IMR-90 (cell line): ENCODE measurements at regions not wholly inside any gene's neighbourhood (a gene's known extent, or its start where the extent isn't known, plus 50 kb on each side); places are given as distances from the start of the nearest gene placed in this dataset.

Experiments
- ATAC-seq: fragments of 200-7000 bp; cut with Tn5 transposase; 2 replicates; pipeline ENCODE4 v1.9.1; 2020; ENCODE audit warnings: low read depth, mild to moderate bottlenecking, moderate library complexity
- BruUV-seq: library from RNA; stranded (reverse); fragments of 400-500 nt; replicated peaks from 2 replicates; lab custom pipeline; 2021; lab: Mats Ljungman, UMichigan
- CTCF ChIA-PET: fragments of 300-600 bp; formaldehyde crosslinking; extraction: SDS; loops from one replicate; lab custom pipeline; 2021; ENCODE audit warnings: antibody characterized with exemption; lab: Yijun Ruan, JAX
- POLR2A ChIA-PET: fragments of 300-600 bp; sonication (Branson Sonifier 250); formaldehyde crosslinking; loops from one replicate; lab custom pipeline; 2022; ENCODE audit warnings: antibody characterized with exemption; ENCODE audit not compliant: unreplicated experiment; lab: Charles Lee
- DNase-seq: peaks from one replicate; pipeline ENCODE4 v3.0.0; 2013
- H2AFZ ChIP-seq: replicated peaks from 2 replicates; pipeline ENCODE3; 2013; ENCODE audit warnings: low read length, mild to moderate bottlenecking; ENCODE audit not compliant: poor library complexity
- H2AK5ac ChIP-seq: 2 replicates; pipeline ENCODE4 v1.6.1; 2013; ENCODE audit warnings: low read depth, low read length, inconsistent platforms
- H2AK9ac ChIP-seq: replicated peaks from 2 replicates; pipeline ENCODE3; 2013; ENCODE audit warnings: mild to moderate bottlenecking, low read depth, low read length, moderate library complexity; ENCODE audit not compliant: poor library complexity
- H2BK120ac ChIP-seq: 2 replicates; pipeline ENCODE4 v1.6.1; 2013; ENCODE audit warnings: low read depth, low read length, inconsistent platforms
- H2BK15ac ChIP-seq: 3 replicates; pipeline ENCODE4 v1.6.1; 2013; ENCODE audit warnings: low read depth, low read length, inconsistent platforms
- H2BK20ac ChIP-seq: 2 replicates; pipeline ENCODE4 v1.6.1; 2013; ENCODE audit warnings: low read depth, mild to moderate bottlenecking, inconsistent platforms, low read length, moderate library complexity
- H2BK5ac ChIP-seq: 2 replicates; pipeline ENCODE4 v1.6.1; 2013; ENCODE audit warnings: mild to moderate bottlenecking, low read depth, low read length, inconsistent platforms; ENCODE audit not compliant: poor library complexity, severe bottlenecking
- H3K14ac ChIP-seq: replicated peaks from 2 replicates; pipeline ENCODE4 v1.6.1; 2013; ENCODE audit warnings: low read depth, low read length, inconsistent platforms
- H3K18ac ChIP-seq: 2 replicates; pipeline ENCODE4 v1.6.1; 2013; ENCODE audit warnings: low read depth, low read length, control low read depth
- H3K23ac ChIP-seq: 2 replicates; pipeline ENCODE4 v1.6.1; 2013; ENCODE audit warnings: low read depth, low read length, inconsistent platforms
- H3K27ac ChIP-seq: 2 replicates; pipeline ENCODE4 v1.5.1; 2013; ENCODE audit warnings: mild to moderate bottlenecking, control low read depth, low read length; ENCODE audit not compliant: insufficient read depth
- H3K27me3 ChIP-seq: 2 replicates; pipeline ENCODE4 v1.6.1; 2013; ENCODE audit warnings: low read length; ENCODE audit not compliant: control insufficient read depth, insufficient read depth
- H3K36me3 ChIP-seq: 2 replicates; pipeline ENCODE4 v1.6.1; 2013; ENCODE audit warnings: low read length, mixed read lengths; ENCODE audit not compliant: control insufficient read depth, insufficient read depth
- H3K4ac ChIP-seq: 2 replicates; pipeline ENCODE4 v1.6.1; 2013; ENCODE audit warnings: low read depth, low read length, inconsistent platforms
- H3K4me1 ChIP-seq: 2 replicates; pipeline ENCODE4 v1.6.1; 2013; ENCODE audit warnings: low read length, mixed read lengths; ENCODE audit not compliant: control insufficient read depth, insufficient read depth
- H3K4me2 ChIP-seq: 2 replicates; pipeline ENCODE4 v1.6.1; 2013; ENCODE audit warnings: low read depth, mild to moderate bottlenecking, control low read depth, low read length, moderate library complexity
- H3K4me3 ChIP-seq: 2 replicates; pipeline ENCODE4 v1.5.1; 2013; ENCODE audit warnings: low read depth, mild to moderate bottlenecking, control low read depth, low read length, moderate library complexity; ENCODE audit not compliant: insufficient read depth
- H3K56ac ChIP-seq: 2 replicates; pipeline ENCODE4 v1.6.1; 2013; ENCODE audit warnings: low read length, inconsistent platforms; ENCODE audit not compliant: insufficient read depth; ENCODE audit errors: extremely low read depth
- H3K79me1 ChIP-seq, 2 experiments: 2 replicates each; pipeline ENCODE4 v1.6.1; 2013; ENCODE audit warnings: low read length in 2 of 2, inconsistent platforms in 1 of 2, low read depth in 1 of 2
- H3K9ac ChIP-seq: 2 replicates; pipeline ENCODE4 v1.6.1; 2013; ENCODE audit warnings: low read depth, low read length, control low read depth
- H3K9me1 ChIP-seq: 2 replicates; pipeline ENCODE4 v1.6.1; 2013; ENCODE audit warnings: low read length, inconsistent platforms; ENCODE audit not compliant: insufficient read depth
- H3K9me3 ChIP-seq: 2 replicates; pipeline ENCODE4 v1.6.1; 2013; ENCODE audit warnings: low read length; ENCODE audit not compliant: control insufficient read depth, insufficient read depth
- H4K20me1 ChIP-seq: 2 replicates; pipeline ENCODE4 v1.6.1; 2013; ENCODE audit warnings: low read length, inconsistent platforms; ENCODE audit not compliant: insufficient read depth
- H4K5ac ChIP-seq: 2 replicates; pipeline ENCODE4 v1.6.1; 2013; ENCODE audit warnings: mild to moderate bottlenecking, low read depth, low read length, control low read depth
- H4K8ac ChIP-seq, 2 experiments: 2 replicates each; pipeline ENCODE4 v1.6.1; 2013; ENCODE audit warnings: low read depth in 2 of 2, low read length in 2 of 2, control low read depth in 1 of 2, inconsistent platforms in 1 of 2
- H4K91ac ChIP-seq: 2 replicates; pipeline ENCODE4 v1.6.1; 2013; ENCODE audit warnings: low read depth, low read length, inconsistent platforms; ENCODE audit not compliant: insufficient read depth
- BHLHE40 ChIP-seq: fragments of 150-350 bp; IDR thresholded peaks from 2 replicates; pipeline ENCODE4 v1.6.1; 2016; ENCODE audit warnings: mild to moderate bottlenecking, low read depth, low read length
- CEBPB ChIP-seq: IDR thresholded peaks from 2 replicates; pipeline ENCODE4 v1.6.1; 2012; ENCODE audit warnings: low read depth, low read length, improper control_type of control experiment
- CHD1 ChIP-seq: IDR thresholded peaks from 2 replicates; pipeline ENCODE4 v1.6.1; 2012; ENCODE audit warnings: low read depth, low read length, improper control_type of control experiment
- CTCF ChIP-seq: conservative IDR thresholded peaks from 2 replicates; pipeline ENCODE4 v1.5.1; 2012; ENCODE audit warnings: mild to moderate bottlenecking, low read depth, low read length, improper control_type of control experiment
- ELK1 ChIP-seq: fragments of 150-350 bp; IDR thresholded peaks from 2 replicates; pipeline ENCODE4 v1.6.1; 2016; ENCODE audit warnings: low read depth, mild to moderate bottlenecking, low read length, moderate library complexity, borderline replicate concordance
- FOS ChIP-seq: fragments of 150-350 bp; IDR thresholded peaks from 2 replicates; pipeline ENCODE4 v1.6.1; 2016; ENCODE audit warnings: low read depth, low read length
- MAFK ChIP-seq: IDR thresholded peaks from 2 replicates; pipeline ENCODE4 v1.6.1; 2012; ENCODE audit warnings: low read depth, low read length, improper control_type of control experiment
- MAZ ChIP-seq: IDR thresholded peaks from 2 replicates; pipeline ENCODE4 v1.6.1; 2012; ENCODE audit warnings: low read depth, mild to moderate bottlenecking, low read length, improper control_type of control experiment, moderate library complexity, borderline replicate concordance
- NFE2L2 ChIP-seq: fragments of 150-350 bp; IDR thresholded peaks from 2 replicates; pipeline ENCODE4 v1.6.1; 2016; ENCODE audit warnings: low read depth, mild to moderate bottlenecking, low read length
- POLR2A ChIP-seq: IDR thresholded peaks from 2 replicates; pipeline ENCODE4 v1.6.1; 2012; ENCODE audit warnings: mild to moderate bottlenecking, low read depth, low read length
- RAD21 ChIP-seq: IDR thresholded peaks from 2 replicates; pipeline ENCODE4 v1.6.1; 2012; ENCODE audit warnings: low read length, improper control_type of control experiment
- RCOR1 ChIP-seq: IDR thresholded peaks from 2 replicates; pipeline ENCODE4 v1.6.1; 2012; ENCODE audit warnings: mild to moderate bottlenecking, low read length, improper control_type of control experiment; ENCODE audit not compliant: insufficient replicate concordance
- RFX5 ChIP-seq: IDR thresholded peaks from 2 replicates; pipeline ENCODE4 v1.8.0; 2012; ENCODE audit warnings: low read depth, mild to moderate bottlenecking, low read length, moderate library complexity
- SMC3 ChIP-seq: fragments of 150-350 bp; IDR thresholded peaks from 2 replicates; pipeline ENCODE4 v1.6.1; 2016; ENCODE audit warnings: low read depth, mild to moderate bottlenecking, antibody characterized with exemption, low read length, moderate library complexity
- USF2 ChIP-seq: fragments of 150-350 bp; IDR thresholded peaks from 2 replicates; pipeline ENCODE4 v1.6.1; 2017; ENCODE audit warnings: mild to moderate bottlenecking, antibody characterized with exemption, low read length, low read depth
- WGBS, 2 experiments: methylation state at CpG; one replicate each; pipeline versions ENCODE4 v1.1.5 to v1.1.7; 2013; ENCODE audit warnings: missing lambda C conversion rate in 2 of 2; ENCODE audit not compliant: insufficient read length in 1 of 2; ENCODE audit errors: extremely low coverage in 2 of 2; 5-methylcytosine and 5-hydroxymethylcytosine counted together
- dilution Hi-C: fragments of 300-500 bp; cut with HindIII; formaldehyde crosslinking; loops from one replicate; pipeline ENCODE4 v1.14.3; 2018; ENCODE audit warnings: low sequenced_read_pairs; ENCODE audit not compliant: unreplicated experiment
- in situ Hi-C: fragments of 300-500 bp; cut with MboI; formaldehyde crosslinking; loops from 3 replicates; pipeline ENCODE4 v1.14.3; 2019; ENCODE audit warnings: low sequenced_read_pairs, inconsistent platforms, mixed read lengths
- intact Hi-C: fragments of 100-400 bp; cut with micrococcal nuclease; formaldehyde crosslinking; loops from 2 replicates; pipeline ENCODE4 v1.10.0; 2022

- Histone ChIP-seq H2BK5ac (peak overlapping the region; percentile 90), H4K8ac (no peak overlapping the region), H3K79me1 (no peaks in the 10 kb centered on the region), H3K4me1 (no peaks in the 10 kb centered on the region), H2AFZ (no peak overlapping the region), H2BK120ac (no peak overlapping the region), H3K56ac (no peak overlapping the region), H3K9ac (no peak overlapping the region), H3K18ac (no peak overlapping the region), H2BK15ac (no peak overlapping the region), H3K9me1 (peaks cover 4% of the 10 kb centered on the region; the same call in 1 of the 2 replicates), H3K23ac (no peak overlapping the region), H3K27ac (no peak overlapping the region), H2AK5ac (no peak overlapping the region), H4K5ac (no peak overlapping the region), H3K4ac (no peak overlapping the region), H3K4me2 (no peak overlapping the region), H3K4me3 (no peak overlapping the region), H2BK20ac (no peak overlapping the region), H3K36me3 (no peaks in the 10 kb centered on the region), H2AK9ac (no peak overlapping the region), H3K9me3 (no peaks in the 10 kb centered on the region), H3K14ac (no peak overlapping the region), H4K91ac (no peak overlapping the region), H4K20me1 (peaks cover 5% of the 10 kb centered on the region; the same call in 1 of the 2 replicates), H3K27me3 (peaks cover 26% of the 10 kb centered on the region)
- no peak for TF ChIP-seq CTCF
- no peak for TF ChIP-seq CHD1
- TF ChIP-seq RCOR1: no peak
- no peak for TF ChIP-seq MAFK
- TF ChIP-seq POLR2A: no peak
- no peak for TF ChIP-seq MAZ
- TF ChIP-seq ELK1: no peak
- TF ChIP-seq RAD21: no peak
- TF ChIP-seq CEBPB: no peak
- no peak for TF ChIP-seq FOS
- no peak for TF ChIP-seq BHLHE40
- no peak for TF ChIP-seq USF2
- no peak for TF ChIP-seq SMC3
- no peak for TF ChIP-seq RFX5
- TF ChIP-seq NFE2L2: no peak
- dilution Hi-C loops (no loop called here), in situ Hi-C loops (no loop called here), intact Hi-C loops (no loop called here)
- ChIA-PET CTCF (no interaction called here), POLR2A (no interaction called here)
- no TSS peak for BruUV-seq
- ATAC-seq (no peak), DNase-seq (no peak)
- 79 to 100% methylated on average over 1 to 11 of the region's 12 CpGs for WGBS, 2 experiments
Measured at GRCh38 chr21:38622081-38622826, 124.0 kb upstream of the ERG start.
